Upper lobe of left lung (tissue), 6 donors: ENCODE measurements at regions not wholly inside any gene's neighbourhood (a gene's known extent, or its start where the extent isn't known, plus 50 kb on each side); places are given as distances from the start of the nearest gene placed in this dataset.

Experiments
- ATAC-seq, 2 donors: fragments of 200-7000 bp; cut with Tn5 transposase; one replicate each; pipeline ENCODE4 v1.9.1; 2022; ENCODE audit warnings: mild to moderate bottlenecking in 2 of 2, moderate library complexity in 2 of 2; ENCODE audit not compliant: low FRiP score in 2 of 2
- DNase-seq, 2 donors: peaks; one replicate each; pipeline ENCODE4 v3.0.0-alpha.2; 2019 to 2020
- H3K27ac ChIP-seq, 4 donors: fragments of 200-600 bp; sonication (generic); one replicate each; pipeline ENCODE4 v1.5.1; 2016 to 2019
- H3K27me3 ChIP-seq, 4 donors: fragments of 200-600 bp; sonication (generic); one replicate each; pipeline ENCODE4 v1.5.1; 2017 to 2019
- H3K36me3 ChIP-seq, 4 donors: fragments of 200-600 bp; sonication (generic); one replicate each; pipeline ENCODE4 v1.5.1; 2016 to 2019
- H3K4me1 ChIP-seq, 4 donors: fragments of 200-600 bp; sonication (generic); one replicate each; pipeline ENCODE4 v1.5.1; 2018 to 2019
- H3K4me3 ChIP-seq, 4 donors: fragments of 200-600 bp; sonication (generic); one replicate each; pipeline ENCODE4 v1.5.1; 2017 to 2019; ENCODE audit warnings: mild to moderate bottlenecking in 2 of 4, moderate library complexity in 1 of 4
- H3K9me3 ChIP-seq, 4 donors: fragments of 200-600 bp; sonication (generic); one replicate each; pipeline ENCODE4 v1.5.1; 2018 to 2019
- CTCF ChIP-seq, 6 experiments: fragments of 450-650 bp in 4 of 6; fragments of 200-600 bp in 2 of 6; sonication (generic) in 2 of 6; IDR thresholded peaks; one replicate each; pipeline ENCODE4 v1.5.1; 2016 to 2019; ENCODE audit warnings: antibody characterized with exemption in 6 of 6
- EP300 ChIP-seq, 4 donors: sonication (generic); formaldehyde crosslinking; IDR thresholded peaks; one replicate each; pipeline ENCODE4 v1.5.1; 2017; ENCODE audit warnings: antibody characterized with exemption in 4 of 4, control low read depth in 2 of 4
- POLR2A ChIP-seq, 4 donors: fragments of 450-650 bp; IDR thresholded peaks; one replicate each; pipeline ENCODE4 v1.5.1; 2016 to 2017; ENCODE audit warnings: antibody characterized with exemption in 4 of 4, mild to moderate bottlenecking in 2 of 4
- POLR2AphosphoS5 ChIP-seq, 2 donors: sonication (generic); formaldehyde crosslinking; IDR thresholded peaks; one replicate each; pipeline ENCODE4 v1.5.1; 2017; ENCODE audit warnings: antibody characterized with exemption in 2 of 2
- WGBS, 2 donors: methylation state at CpG; one replicate each; pipeline ENCODE4 v1.1.5; 2017 to 2018; 5-methylcytosine and 5-hydroxymethylcytosine counted together
- donor health status: DM: no; HTN: no; CAD: no; lungs with moderate emphysema.
- donor health status: DM: no; HTN: yes; CAD: no; lungs with severe emphysema.

GRCh38 chr16:86443508-86444147, 66.7 kb upstream of the FOXF1 start:
- Histone ChIP-seq H3K36me3 (no peaks in the 10 kb centered on the region), H3K9me3 (peaks cover 0 to 7% (median 0%) of the 10 kb centered on the region in 4 donors), H3K4me1 (peaks cover 0 to 7% (median 0%) of the 10 kb centered on the region in 4 donors), H3K27me3 (no peaks in the 10 kb centered on the region), H3K27ac (no peak overlapping the region), H3K4me3 (no peak overlapping the region)
- TF ChIP-seq CTCF (IDR thresholded peaks at IDR 0.05): no peak
- no peak for TF ChIP-seq POLR2A (IDR thresholded peaks at IDR 0.05)
- TF ChIP-seq EP300 (IDR thresholded peaks at IDR 0.05): no peak
- TF ChIP-seq POLR2AphosphoS5 (IDR thresholded peaks at IDR 0.05): no peak
- DNase-seq (no peak), ATAC-seq (no peak)
- WGBS, 2 donors: 63 to 69% methylated on average over 19 to 21 of the region's 21 CpGs

GRCh38 chr16:86444261-86444660, 66.1 kb upstream of the FOXF1 start:
- peaks cover 0 to 7% (median 0%) of the 10 kb centered on the region in 4 donors for H3K9me3 ChIP-seq
- no peak overlapping the region for H3K27ac ChIP-seq
- H3K27me3 ChIP-seq: no peaks in the 10 kb centered on the region
- H3K36me3 ChIP-seq: no peaks in the 10 kb centered on the region
- TF ChIP-seq POLR2A (IDR thresholded peaks at IDR 0.05) (no peak), POLR2AphosphoS5 (IDR thresholded peaks at IDR 0.05) (no peak)
- WGBS, 2 donors: 10 to 15% methylated on average over 9 to 16 of the region's 17 CpGs
- no peak overlapping the region for H3K4me3 ChIP-seq
- ATAC-seq (no peak), DNase-seq (no peak)
- H3K4me1 ChIP-seq: peaks cover 0 to 7% (median under 1%) of the 10 kb centered on the region in 4 donors

- Histone ChIP-seq H3K27ac (no peak overlapping the region), H3K27me3 (no peaks in the 10 kb centered on the region), H3K36me3 (no peaks in the 10 kb centered on the region), H3K4me3 (no peak overlapping the region), H3K9me3 (peaks cover 0 to 7% (median 0%) of the 10 kb centered on the region in 4 donors), H3K4me1 (peaks cover 0 to 7% (median 2%) of the 10 kb centered on the region in 4 donors)
- ATAC-seq: no peak
- DNase-seq: no peak
- 47 to 56% methylated on average over 5 of the region's 5 CpGs for WGBS, 2 donors
- TF ChIP-seq EP300 (IDR thresholded peaks at IDR 0.05) (no peak), CTCF (IDR thresholded peaks at IDR 0.05) (no peak), POLR2AphosphoS5 (IDR thresholded peaks at IDR 0.05) (no peak), POLR2A (IDR thresholded peaks at IDR 0.05) (no peak)
Observed at GRCh38 chr16:86444661-86445060, 65.7 kb upstream of the FOXF1 start.

GRCh38 chr16:86446279-86446678, 64.0 kb upstream of the FOXF1 start:
- no peaks in the 10 kb centered on the region for H3K27me3 ChIP-seq
- H3K4me3 ChIP-seq: no peak overlapping the region
- H3K36me3 ChIP-seq: no peaks in the 10 kb centered on the region
- DNase-seq (no peak), ATAC-seq (no peak)
- 75 to 83% methylated on average over 7 of the region's 7 CpGs for WGBS, 2 donors
- no peak overlapping the region for H3K27ac ChIP-seq
- peaks cover 0 to 7% (median 2%) of the 10 kb centered on the region in 4 donors for H3K4me1 ChIP-seq
- H3K9me3 ChIP-seq: peaks cover 0 to 7% (median 0%) of the 10 kb centered on the region in 4 donors
- TF ChIP-seq POLR2AphosphoS5 (IDR thresholded peaks at IDR 0.05) (no peak), CTCF (IDR thresholded peaks at IDR 0.05) (no peak), POLR2A (IDR thresholded peaks at IDR 0.05) (no peak), EP300 (IDR thresholded peaks at IDR 0.05) (no peak)

GRCh38 chr16:86447228-86447627, 63.1 kb upstream of the FOXF1 start:
- DNase-seq (no peak), ATAC-seq (no peak)
- Histone ChIP-seq H3K27ac (no peak overlapping the region), H3K9me3 (peaks cover 0 to 7% (median 0%) of the 10 kb centered on the region in 4 donors), H3K4me3 (no peak overlapping the region), H3K27me3 (no peaks in the 10 kb centered on the region), H3K4me1 (peaks cover 0 to 7% (median 2%) of the 10 kb centered on the region in 4 donors), H3K36me3 (no peaks in the 10 kb centered on the region)
- no peak for TF ChIP-seq EP300 (IDR thresholded peaks at IDR 0.05)
- no peak for TF ChIP-seq POLR2AphosphoS5 (IDR thresholded peaks at IDR 0.05)
- no peak for TF ChIP-seq POLR2A (IDR thresholded peaks at IDR 0.05)
- no peak for TF ChIP-seq CTCF (IDR thresholded peaks at IDR 0.05)
- 91 to 100% methylated on average over 1 to 3 of the region's 3 CpGs for WGBS, 2 donors
